ENCODE measurements at regions not wholly inside any gene's neighbourhood (a gene's known extent, or its start where the extent isn't known, plus 50 kb on each side); places are given as distances from the start of the nearest gene placed in this dataset.

GRCh38 chr5:93117751-93118531 lies 463.1 kb downstream of the NR2F1-AS1 start:
- no peak overlapping the region for H3K4me3 Mint-ChIP-seq
- no peaks in the 10 kb centered on the region for H3K36me3 Mint-ChIP-seq
- no peak for ATAC-seq
- H3K4me1 Mint-ChIP-seq: no peaks in the 10 kb centered on the region
- H3K27me3 Mint-ChIP-seq: no peaks in the 10 kb centered on the region
- H3K27ac Mint-ChIP-seq: no peak overlapping the region
- peaks cover 4% of the 10 kb centered on the region for H3K9me3 Mint-ChIP-seq

- Mint-ChIP-seq H3K4me1 (no peaks in the 10 kb centered on the region), H3K36me3 (no peaks in the 10 kb centered on the region), H3K27ac (no peak overlapping the region), H3K4me3 (no peak overlapping the region), H3K9me3 (peaks cover 3% of the 10 kb centered on the region), H3K27me3 (no peaks in the 10 kb centered on the region)
- no peak for ATAC-seq
Observed at GRCh38 chr5:93107805-93108520, 473.1 kb downstream of the NR2F1-AS1 start.

GRCh38 chr5:93107141-93107540 lies 473.9 kb downstream of the NR2F1-AS1 start:
- peaks cover 3% of the 10 kb centered on the region for H3K9me3 Mint-ChIP-seq
- no peaks in the 10 kb centered on the region for H3K4me1 Mint-ChIP-seq
- no peak overlapping the region for H3K4me3 Mint-ChIP-seq
- H3K36me3 Mint-ChIP-seq: no peaks in the 10 kb centered on the region
- H3K27me3 Mint-ChIP-seq: no peaks in the 10 kb centered on the region
- no peak overlapping the region for H3K27ac Mint-ChIP-seq
- ATAC-seq: no peak

GRCh38 chr5:93101661-93102060 lies 479.4 kb downstream of the NR2F1-AS1 start:
- no peak overlapping the region for H3K4me3 Mint-ChIP-seq
- ATAC-seq: no peak
- no peak overlapping the region for H3K27ac Mint-ChIP-seq
- H3K9me3 Mint-ChIP-seq: peaks cover 8% of the 10 kb centered on the region
- no peaks in the 10 kb centered on the region for H3K36me3 Mint-ChIP-seq
- no peaks in the 10 kb centered on the region for H3K27me3 Mint-ChIP-seq
- H3K4me1 Mint-ChIP-seq: no peaks in the 10 kb centered on the region

- H3K36me3 Mint-ChIP-seq: no peaks in the 10 kb centered on the region
- H3K4me3 Mint-ChIP-seq: no peak overlapping the region
- peaks cover 10% of the 10 kb centered on the region for H3K9me3 Mint-ChIP-seq
- no peak for ATAC-seq
- no peaks in the 10 kb centered on the region for H3K4me1 Mint-ChIP-seq
- no peaks in the 10 kb centered on the region for H3K27me3 Mint-ChIP-seq
- H3K27ac Mint-ChIP-seq: no peak overlapping the region
Observed at GRCh38 chr5:93100976-93101375, 480.0 kb downstream of the NR2F1-AS1 start.

GRCh38 chr5:93100428-93100827 lies 480.6 kb downstream of the NR2F1-AS1 start:
- Mint-ChIP-seq H3K27me3 (no peaks in the 10 kb centered on the region), H3K9me3 (peaks cover 10% of the 10 kb centered on the region), H3K36me3 (no peaks in the 10 kb centered on the region), H3K27ac (no peak overlapping the region), H3K4me1 (no peaks in the 10 kb centered on the region), H3K4me3 (no peak overlapping the region)
- no peak for ATAC-seq

GRCh38 chr5:93099902-93100347 lies 481.1 kb downstream of the NR2F1-AS1 start:
- ATAC-seq: peak; percentile 27
- Mint-ChIP-seq H3K4me1 (no peaks in the 10 kb centered on the region), H3K27ac (no peak overlapping the region), H3K27me3 (no peaks in the 10 kb centered on the region), H3K36me3 (no peaks in the 10 kb centered on the region), H3K9me3 (peaks cover 10% of the 10 kb centered on the region), H3K4me3 (no peak overlapping the region)

GRCh38 chr5:93096561-93096960 lies 484.5 kb downstream of the NR2F1-AS1 start:
- H3K36me3 Mint-ChIP-seq: no peaks in the 10 kb centered on the region
- no peak overlapping the region for H3K27ac Mint-ChIP-seq
- H3K27me3 Mint-ChIP-seq: no peaks in the 10 kb centered on the region
- H3K9me3 Mint-ChIP-seq: peaks cover 12% of the 10 kb centered on the region
- H3K4me1 Mint-ChIP-seq: no peaks in the 10 kb centered on the region
- no peak overlapping the region for H3K4me3 Mint-ChIP-seq
- ATAC-seq: no peak

GRCh38 chr5:93092349-93093105 lies 488.5 kb downstream of the NR2F1-AS1 start:
- Mint-ChIP-seq H3K4me1 (no peaks in the 10 kb centered on the region), H3K4me3 (no peak overlapping the region), H3K36me3 (no peaks in the 10 kb centered on the region), H3K27me3 (no peaks in the 10 kb centered on the region), H3K27ac (no peak overlapping the region), H3K9me3 (peaks cover 13% of the 10 kb centered on the region)
- no peak for ATAC-seq

- H3K27ac Mint-ChIP-seq: no peak overlapping the region
- H3K9me3 Mint-ChIP-seq: peaks cover 11% of the 10 kb centered on the region
- no peaks in the 10 kb centered on the region for H3K27me3 Mint-ChIP-seq
- H3K36me3 Mint-ChIP-seq: no peaks in the 10 kb centered on the region
- ATAC-seq: no peak
- H3K4me1 Mint-ChIP-seq: no peaks in the 10 kb centered on the region
- no peak overlapping the region for H3K4me3 Mint-ChIP-seq
Observed at GRCh38 chr5:93090698-93091097, 490.3 kb downstream of the NR2F1-AS1 start.

GRCh38 chr5:93088592-93089389 lies 492.2 kb downstream of the NR2F1-AS1 start:
- H3K36me3 Mint-ChIP-seq: no peaks in the 10 kb centered on the region
- H3K27ac Mint-ChIP-seq: no peak overlapping the region
- H3K9me3 Mint-ChIP-seq: peaks cover 11% of the 10 kb centered on the region
- H3K4me1 Mint-ChIP-seq: no peaks in the 10 kb centered on the region
- H3K4me3 Mint-ChIP-seq: no peak overlapping the region
- ATAC-seq: no peak
- no peaks in the 10 kb centered on the region for H3K27me3 Mint-ChIP-seq

- no peaks in the 10 kb centered on the region for H3K36me3 Mint-ChIP-seq
- peaks cover 6% of the 10 kb centered on the region for H3K9me3 Mint-ChIP-seq
- no peak overlapping the region for H3K27ac Mint-ChIP-seq
- no peaks in the 10 kb centered on the region for H3K27me3 Mint-ChIP-seq
- no peak overlapping the region for H3K4me3 Mint-ChIP-seq
- no peaks in the 10 kb centered on the region for H3K4me1 Mint-ChIP-seq
- ATAC-seq: no peak
Observed at GRCh38 chr5:93087326-93087725, 493.7 kb downstream of the NR2F1-AS1 start.

- Mint-ChIP-seq H3K36me3 (no peaks in the 10 kb centered on the region), H3K4me3 (no peak overlapping the region), H3K4me1 (no peaks in the 10 kb centered on the region), H3K9me3 (peaks cover 6% of the 10 kb centered on the region), H3K27ac (no peak overlapping the region), H3K27me3 (no peaks in the 10 kb centered on the region)
- ATAC-seq: no peak
Observed at GRCh38 chr5:93082981-93083380, 498.0 kb downstream of the NR2F1-AS1 start.

- H3K27me3 Mint-ChIP-seq: no peaks in the 10 kb centered on the region
- peaks cover 3% of the 10 kb centered on the region for H3K9me3 Mint-ChIP-seq
- ATAC-seq: no peak
- H3K27ac Mint-ChIP-seq: no peak overlapping the region
- no peak overlapping the region for H3K4me3 Mint-ChIP-seq
- H3K36me3 Mint-ChIP-seq: no peaks in the 10 kb centered on the region
- H3K4me1 Mint-ChIP-seq: no peaks in the 10 kb centered on the region
Observed at GRCh38 chr5:93079046-93079445, 502.0 kb downstream of the NR2F1-AS1 start.

All from stimulated activated memory B cell treated with anti-CD40 and anti-IgM and Interleukin-4, amounts not matched to agents 10 μg/mL and 1 μg/mL and 100 μg/mL, for 72 hours (primary cell).